ENCODE measurements at regions not wholly inside any gene's neighbourhood (a gene's known extent, or its start where the extent isn't known, plus 50 kb on each side); places are given as distances from the start of the nearest gene placed in this dataset.
"Not testable (repeated sequence)": the region's sequence is repeated elsewhere in the genome, so short reads cannot be mapped to it uniquely, and the experiment has no call there.

DNA sequence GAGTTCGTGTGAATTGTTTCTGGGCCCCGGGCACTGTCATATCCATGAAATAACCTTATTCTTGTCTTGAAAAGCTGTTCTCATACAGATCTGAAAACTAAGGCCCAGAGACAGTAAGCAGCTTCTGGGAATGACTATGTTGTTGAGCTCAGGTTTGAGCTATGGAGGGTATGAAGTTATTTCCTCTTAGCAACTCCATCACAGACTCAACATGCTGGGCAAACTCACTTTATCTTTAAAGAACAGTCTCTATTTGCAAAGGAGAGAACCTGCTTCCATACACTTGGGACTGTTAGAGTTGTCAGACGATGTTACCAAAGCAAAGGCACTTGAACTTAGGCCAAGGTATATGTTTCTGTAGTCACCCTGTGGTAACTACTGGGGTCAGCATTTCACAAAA is 90.0 kb downstream of the GPR88 start:
- DNase-seq (ENCODE audit: low read depth, low spot score): no peak

DNA sequence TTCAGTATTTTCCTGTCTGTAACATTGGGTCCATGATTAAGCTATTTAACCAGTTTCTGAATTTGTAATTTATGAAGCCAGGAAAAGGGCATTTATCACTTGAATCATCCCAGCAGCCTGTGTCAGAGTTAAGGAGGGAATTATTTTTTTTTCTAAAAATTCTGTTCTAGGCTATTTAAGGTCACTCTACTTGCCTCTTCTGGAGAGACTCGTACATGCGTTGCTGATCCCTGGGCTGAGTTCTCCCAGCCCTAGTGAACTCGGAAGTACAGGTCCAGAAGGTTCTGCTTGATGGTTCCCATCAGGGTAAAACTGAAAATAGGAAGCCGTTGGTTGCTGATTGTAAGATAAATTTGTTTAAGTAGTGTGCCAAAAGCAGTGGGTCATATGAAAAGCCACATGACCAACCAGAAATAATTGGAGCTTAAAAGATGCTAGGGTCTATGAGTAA is 90.7 kb downstream of the GPR88 start:
- no peak for DNase-seq (ENCODE audit: low read depth, low spot score)

DNA sequence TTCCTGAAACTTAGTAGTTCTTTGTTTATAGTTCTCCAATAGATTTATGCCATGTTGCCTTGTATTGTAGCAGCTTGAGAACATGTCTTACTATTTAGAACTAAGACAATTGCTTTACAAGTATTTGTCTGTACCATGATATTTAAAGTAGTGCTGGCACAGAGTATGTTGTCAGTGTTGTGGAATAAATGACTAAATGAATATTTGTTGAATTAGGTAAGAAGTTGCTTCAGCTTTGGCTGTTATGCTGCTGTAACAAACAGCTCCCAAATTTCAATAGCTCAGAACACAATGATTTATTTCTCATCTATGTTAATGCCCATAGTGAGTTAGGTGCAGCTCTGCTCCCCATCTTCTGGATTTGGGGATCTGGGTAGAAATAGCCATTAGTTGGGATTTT is 90.2 kb upstream of the VCAM1 start:
- no peak for DNase-seq (ENCODE audit: low read depth, low spot score)

DNA sequence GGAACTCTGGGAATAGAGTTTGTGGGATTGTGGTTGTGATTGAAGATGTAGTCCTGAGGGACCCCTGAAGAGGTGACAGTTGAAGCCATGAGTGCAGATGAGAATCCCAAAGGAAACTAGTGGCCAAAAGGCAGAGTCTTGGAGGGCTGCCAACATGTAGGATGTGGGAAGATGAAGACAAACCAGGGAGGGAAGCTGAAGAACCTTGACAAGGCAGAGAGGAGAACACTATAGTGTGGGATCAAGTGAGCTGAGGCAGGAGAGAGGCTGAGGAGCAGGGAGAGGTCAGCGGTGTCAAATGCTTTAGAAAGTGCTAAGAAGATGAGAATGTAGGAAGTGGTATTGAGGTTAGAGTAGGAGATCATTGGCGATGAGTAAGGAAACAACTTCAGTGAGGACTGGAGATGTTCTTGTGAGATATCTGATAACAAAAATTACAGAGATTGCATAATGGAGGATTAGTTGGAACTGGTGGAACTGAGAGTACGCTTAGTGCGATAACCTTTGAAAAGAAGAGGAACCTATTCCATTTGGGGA is 88.5 kb upstream of the VCAM1 start:
- DNase-seq (ENCODE audit: low read depth, low spot score): no peak

DNA sequence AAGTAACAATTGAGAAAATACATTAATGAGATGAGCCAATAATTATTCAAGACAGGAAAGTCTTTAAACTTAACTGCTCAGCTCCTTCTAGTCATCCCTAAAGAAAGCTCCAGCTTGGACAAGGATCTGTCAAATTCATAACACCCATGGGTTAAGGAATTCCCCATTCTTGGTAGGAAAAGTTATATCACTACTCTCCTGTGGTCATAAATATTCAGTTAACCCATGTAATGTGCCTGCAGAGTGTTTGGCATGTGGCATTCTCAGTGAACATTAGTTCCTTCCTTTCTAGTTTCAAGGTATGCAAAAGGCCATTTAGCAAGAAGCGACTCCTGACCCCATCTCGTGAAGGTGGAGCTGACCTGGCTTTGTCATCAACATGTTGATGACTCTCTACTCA is 76.7 kb upstream of the VCAM1 start:
- no peak for DNase-seq (ENCODE audit: low read depth, low spot score)

DNA sequence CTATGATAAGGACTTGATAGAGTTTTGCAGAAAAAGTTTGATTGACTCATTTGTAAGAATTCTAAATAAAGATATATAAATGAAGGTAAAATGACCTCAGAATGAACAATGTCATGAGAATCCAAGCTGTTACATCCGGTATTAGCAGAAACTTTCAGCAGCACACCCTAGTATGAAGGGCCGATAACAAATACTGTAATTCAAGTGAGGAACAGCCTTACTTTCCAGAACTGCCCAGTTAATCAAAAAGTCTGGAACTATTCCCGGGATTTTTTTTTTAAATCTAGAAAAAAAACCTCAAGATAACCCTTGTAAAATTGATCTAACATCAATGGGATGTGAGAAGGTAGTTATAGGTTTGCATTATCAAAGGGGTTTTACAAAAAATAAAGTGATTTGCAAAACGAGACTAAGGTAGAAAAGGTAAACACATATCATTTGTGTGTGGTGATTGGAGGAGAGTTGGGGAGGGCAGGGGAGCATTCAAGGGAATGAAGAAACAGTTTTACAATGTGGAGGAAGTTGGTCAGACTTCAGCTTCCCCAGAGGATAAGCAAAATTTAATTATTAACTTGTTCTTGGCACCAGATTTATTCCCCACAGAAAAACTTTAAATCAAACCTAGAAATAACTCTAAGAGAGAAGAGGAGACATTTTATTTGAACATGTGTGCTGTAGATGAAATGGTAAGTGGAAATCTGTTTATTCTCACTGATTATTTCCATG is 75.9 kb upstream of the VCAM1 start:
- no peak for DNase-seq (ENCODE audit: low read depth, low spot score)

DNA sequence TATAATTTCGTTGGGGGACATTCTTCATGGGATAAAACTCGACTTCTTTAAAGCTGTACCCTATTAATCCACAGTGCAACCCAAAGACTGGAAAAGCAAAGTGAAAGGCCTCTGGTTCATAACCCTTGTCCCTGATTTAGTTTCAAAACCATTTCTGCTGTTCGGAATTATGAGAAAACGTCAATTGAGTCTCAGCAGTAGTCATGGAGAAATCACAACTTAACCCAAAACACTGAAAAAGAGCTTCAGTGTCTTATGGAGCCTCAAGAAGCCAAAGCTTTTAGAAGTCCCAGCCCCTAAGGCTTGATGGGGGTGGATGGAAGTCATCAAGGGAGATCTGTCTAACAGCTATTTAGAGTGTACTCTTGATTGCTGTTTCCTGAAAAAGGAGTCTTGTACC is 73.5 kb upstream of the VCAM1 start:
- DNase-seq (ENCODE audit: low read depth, low spot score): no peak

DNA sequence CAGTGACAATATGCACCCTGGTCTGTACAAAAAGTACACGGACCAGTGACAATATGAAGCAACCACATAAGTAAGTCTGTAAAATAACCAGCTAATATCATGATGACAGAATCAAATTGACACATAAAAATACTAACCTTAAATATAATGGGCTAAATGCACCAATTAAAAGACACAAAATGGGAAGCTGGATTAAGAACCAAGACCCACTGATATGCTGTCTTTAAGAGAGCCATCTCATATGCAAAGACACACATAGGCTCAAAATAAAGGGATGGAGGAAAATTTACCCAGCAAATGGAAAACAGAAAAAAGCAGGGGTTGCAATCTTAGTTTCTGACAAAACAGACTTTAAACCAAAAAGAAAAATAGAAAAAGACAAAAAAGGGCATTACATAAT is 70.4 kb upstream of the VCAM1 start:
- DNase-seq (ENCODE audit: low read depth, low spot score): no peak

DNA sequence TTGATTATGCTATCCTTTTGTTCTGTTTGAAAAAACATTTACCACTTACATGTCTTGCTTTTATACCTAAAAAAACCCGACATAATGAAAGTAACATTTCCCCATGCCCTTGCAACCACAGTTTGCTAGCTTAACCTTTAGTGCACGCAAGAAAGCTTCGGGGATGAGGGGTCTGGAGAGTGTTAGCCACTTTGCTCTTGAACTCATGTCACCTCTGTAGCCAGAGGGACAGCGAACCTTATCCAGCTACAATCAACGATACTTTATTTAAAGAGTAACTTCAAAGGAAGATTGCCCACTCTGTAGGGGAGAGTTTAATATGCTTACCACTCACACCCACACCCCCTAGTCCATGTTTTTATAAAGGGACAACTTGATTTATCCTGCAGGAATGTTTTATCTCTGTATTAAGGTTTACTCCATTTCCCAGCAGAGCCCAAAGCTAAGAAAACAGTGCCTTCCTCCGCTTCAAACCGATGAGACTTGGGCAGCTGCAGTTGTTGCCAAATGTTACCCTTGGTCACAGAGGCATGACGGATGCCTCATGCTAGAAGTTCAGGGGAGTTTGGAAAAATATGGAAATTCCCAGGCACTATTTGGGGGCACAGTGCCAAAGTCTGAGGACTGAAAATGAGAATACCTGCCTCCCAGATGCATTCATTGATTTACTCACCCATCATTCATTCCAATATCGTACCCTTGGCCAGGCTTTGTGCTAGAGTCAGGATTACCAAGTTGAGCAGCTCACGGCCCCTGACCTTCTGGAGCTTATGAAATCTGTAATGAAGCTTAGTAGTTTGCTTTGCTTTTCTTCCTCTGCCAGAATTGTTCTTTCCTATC is 61.4 kb upstream of the VCAM1 start:
- no peak for DNase-seq (ENCODE audit: low read depth, low spot score)

DNA sequence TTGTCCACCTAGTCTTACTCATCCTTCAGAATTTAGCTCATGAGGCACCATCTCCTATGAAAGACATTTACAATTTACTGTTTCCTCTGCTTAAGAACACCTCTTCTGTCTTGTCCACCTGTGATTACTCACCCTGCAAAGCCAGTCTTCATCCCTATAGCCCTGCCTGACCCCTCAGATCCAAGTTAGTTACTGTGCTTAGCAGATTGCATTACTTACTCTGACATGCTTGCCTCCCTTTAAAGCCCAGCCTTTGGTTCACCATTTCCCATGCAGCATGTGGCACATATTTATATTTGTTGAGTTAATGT is 60.9 kb upstream of the VCAM1 start:
- DNase-seq (ENCODE audit: low read depth, low spot score): no peak

DNA sequence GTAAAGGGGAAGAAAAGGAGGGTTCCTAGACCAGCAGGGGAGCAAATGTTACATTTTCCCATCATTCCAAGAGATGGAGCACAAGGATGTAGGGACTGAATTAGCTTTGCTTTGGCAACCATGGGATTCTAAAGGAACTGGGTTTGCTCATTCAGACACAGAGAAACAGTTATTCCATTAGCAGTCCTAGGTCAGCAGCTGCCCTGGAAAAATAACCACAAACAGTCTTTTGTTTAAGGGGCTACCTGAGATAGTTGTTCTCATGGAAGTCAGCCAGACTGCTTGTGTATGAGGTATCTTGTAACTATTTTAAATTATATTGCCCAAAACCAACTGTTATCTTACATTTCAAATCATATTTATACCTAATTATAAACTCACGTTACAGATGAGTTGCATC is 58.4 kb upstream of the VCAM1 start:
- DNase-seq (ENCODE audit: low read depth, low spot score): no peak

DNA sequence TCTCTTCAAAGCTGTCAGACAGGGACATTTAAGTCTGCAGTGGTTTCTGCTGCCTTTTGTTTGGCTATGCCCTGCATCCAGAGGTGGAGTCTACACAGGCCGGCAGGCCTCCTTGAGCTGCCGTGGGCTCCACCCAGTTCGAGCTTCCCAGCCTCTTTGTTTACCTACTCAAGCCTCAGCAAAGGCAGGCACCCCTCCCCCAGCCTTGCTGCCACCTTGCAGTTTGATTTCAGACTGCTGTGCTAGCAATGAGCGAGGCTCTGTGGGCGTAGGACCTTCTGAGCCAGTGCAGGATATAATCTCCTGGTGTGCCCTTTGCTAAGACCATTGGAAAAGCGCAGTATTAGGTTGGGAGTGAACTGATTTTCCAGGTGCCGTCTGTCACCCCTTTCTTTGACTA is 51.0 kb upstream of the VCAM1 start:
- not testable (repeated sequence) for DNase-seq (ENCODE audit: low read depth, low spot score)

Measured in pulmonary artery endothelial cell (primary cell).